ENCODE measurements at regions not wholly inside any gene's neighbourhood (a gene's known extent, or its start where the extent isn't known, plus 50 kb on each side); places are given as distances from the start of the nearest gene placed in this dataset.

DNA sequence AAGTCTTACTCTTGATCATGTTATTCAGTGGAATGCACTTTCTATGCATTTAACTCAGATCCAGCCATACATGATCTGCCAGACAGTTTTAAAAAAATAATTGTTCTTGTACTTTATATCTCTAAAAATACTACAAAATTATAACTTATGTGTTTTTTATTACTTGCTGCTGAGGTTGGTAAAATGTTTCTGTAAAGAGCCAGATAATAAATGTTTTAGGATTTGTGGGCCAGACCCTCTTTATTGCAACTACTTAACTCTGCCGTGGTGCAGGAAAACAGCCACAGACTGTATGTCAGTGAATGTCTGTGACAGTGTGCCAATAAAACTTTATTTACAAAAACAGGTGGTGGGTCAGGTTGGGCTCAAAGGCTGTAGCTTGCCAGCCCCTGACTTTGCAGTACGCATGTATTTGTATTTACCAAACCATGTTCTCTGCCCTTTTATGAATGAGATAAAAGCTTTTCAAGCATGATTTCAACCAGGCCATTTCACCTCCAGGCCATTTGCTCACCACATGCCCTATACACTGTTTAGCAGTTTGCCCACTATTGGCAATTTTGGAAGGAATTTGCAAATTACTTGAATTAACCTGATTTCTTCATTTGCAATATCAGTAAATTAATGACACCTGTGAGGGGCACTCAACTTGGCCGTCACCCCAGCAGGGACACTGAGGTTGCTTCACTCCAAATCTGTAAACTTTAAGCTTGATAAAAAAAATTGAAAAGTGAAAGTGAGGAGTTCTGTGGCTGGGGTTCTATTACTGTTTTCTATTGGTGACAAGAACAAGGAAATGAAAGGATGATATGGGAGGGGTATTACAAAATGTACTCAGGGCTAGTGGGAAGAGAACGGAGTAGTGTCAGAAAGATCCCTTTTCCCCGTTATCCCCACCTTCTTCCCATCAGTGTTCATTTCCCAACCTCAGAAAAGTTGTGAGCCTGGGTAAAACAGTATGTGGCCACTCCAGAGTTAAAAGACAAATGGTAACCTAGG, 133.4 kb downstream of the CEBPB start:
- TF ChIP-seq, protein P1, sequence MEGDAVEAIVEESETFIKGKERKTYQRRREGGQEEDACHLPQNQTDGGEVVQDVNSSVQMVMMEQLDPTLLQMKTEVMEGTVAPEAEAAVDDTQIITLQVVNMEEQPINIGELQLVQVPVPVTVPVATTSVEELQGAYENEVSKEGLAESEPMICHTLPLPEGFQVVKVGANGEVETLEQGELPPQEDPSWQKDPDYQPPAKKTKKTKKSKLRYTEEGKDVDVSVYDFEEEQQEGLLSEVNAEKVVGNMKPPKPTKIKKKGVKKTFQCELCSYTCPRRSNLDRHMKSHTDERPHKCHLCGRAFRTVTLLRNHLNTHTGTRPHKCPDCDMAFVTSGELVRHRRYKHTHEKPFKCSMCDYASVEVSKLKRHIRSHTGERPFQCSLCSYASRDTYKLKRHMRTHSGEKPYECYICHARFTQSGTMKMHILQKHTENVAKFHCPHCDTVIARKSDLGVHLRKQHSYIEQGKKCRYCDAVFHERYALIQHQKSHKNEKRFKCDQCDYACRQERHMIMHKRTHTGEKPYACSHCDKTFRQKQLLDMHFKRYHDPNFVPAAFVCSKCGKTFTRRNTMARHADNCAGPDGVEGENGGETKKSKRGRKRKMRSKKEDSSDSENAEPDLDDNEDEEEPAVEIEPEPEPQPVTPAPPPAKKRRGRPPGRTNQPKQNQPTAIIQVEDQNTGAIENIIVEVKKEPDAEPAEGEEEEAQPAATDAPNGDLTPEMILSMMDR (conservative IDR thresholded peaks at IDR 0.05; ENCODE audit: low read depth, low read length) = no peak
- H3K4me3 ChIP-seq (ENCODE audit: low read depth, low read length) = no peak overlapping the region
- DNase-seq (ENCODE audit: low read depth) = no peak

DNA sequence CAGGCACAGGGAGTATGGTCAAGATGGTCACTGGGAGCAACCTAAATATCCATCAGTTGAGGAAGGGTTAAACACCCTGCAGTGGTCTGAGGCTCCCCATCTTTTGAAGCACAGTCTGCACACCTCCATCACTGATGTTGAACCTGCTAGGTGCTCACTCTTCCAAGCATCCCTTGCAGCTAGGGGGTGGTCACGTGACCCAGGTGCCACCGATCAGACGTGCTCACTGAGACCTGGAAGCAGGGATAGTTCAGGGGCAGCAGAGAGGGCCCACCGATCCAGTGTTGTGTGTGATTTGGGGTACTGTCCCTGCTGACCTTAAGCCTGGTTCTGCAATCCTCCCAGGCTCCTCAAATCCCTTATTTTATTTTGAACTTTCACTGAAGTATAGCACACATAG, 134.6 kb downstream of the CEBPB start:
- H3K4me3 ChIP-seq (ENCODE audit: low read depth, low read length) = no peak overlapping the region
- no peak for DNase-seq (ENCODE audit: low read depth)
- TF ChIP-seq, protein P1 (conservative IDR thresholded peaks at IDR 0.05; ENCODE audit: low read depth, low read length) = no peak

DNA sequence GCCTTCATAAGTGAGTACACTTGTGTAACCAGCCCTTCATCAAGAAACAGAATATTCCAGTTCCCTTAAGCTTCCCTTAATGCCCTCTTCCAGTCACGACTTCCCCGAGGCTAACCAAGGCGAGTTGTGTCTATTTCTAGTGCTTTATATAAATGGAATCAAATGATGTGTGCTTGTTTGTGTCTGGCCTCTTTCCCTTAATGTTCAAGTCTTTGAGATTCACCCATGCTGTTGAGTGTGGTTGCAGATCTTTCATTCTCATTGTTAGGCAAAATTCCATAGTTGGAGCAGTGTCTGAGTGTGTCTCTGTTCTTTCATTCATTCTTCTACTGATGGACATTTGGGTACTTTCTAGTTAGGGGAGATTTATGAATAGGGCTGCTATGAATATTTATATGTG, 135.0 kb downstream of the CEBPB start:
- H3K4me3 ChIP-seq (ENCODE audit: low read depth, low read length) = no peak overlapping the region
- DNase-seq (ENCODE audit: low read depth) = no peak
- TF ChIP-seq, protein P1 (conservative IDR thresholded peaks at IDR 0.05; ENCODE audit: low read depth, low read length) = no peak

DNA sequence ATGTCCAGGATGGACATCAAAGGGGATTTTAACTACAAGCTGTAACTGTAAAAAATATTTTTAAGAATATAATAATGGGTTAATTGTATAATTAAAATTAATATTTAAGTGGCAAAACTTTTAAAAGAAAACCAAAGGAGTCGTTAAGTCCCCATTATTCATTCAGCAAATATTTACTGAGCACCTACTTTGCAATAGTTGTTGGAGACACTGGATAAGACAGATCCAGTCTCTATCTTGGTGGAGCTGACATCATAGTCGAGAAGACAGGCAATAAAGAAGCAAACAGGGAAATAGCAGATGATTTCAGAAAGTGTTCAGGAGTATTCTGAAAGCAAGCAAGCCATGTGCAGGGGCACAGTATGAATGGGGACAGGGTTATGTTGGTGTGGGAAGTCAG, 137.0 kb downstream of the CEBPB start:
- no peak for DNase-seq (ENCODE audit: low read depth)
- TF ChIP-seq, protein P1 (conservative IDR thresholded peaks at IDR 0.05; ENCODE audit: low read depth, low read length) = no peak
- H3K4me3 ChIP-seq (ENCODE audit: low read depth, low read length) = no peak overlapping the region

DNA sequence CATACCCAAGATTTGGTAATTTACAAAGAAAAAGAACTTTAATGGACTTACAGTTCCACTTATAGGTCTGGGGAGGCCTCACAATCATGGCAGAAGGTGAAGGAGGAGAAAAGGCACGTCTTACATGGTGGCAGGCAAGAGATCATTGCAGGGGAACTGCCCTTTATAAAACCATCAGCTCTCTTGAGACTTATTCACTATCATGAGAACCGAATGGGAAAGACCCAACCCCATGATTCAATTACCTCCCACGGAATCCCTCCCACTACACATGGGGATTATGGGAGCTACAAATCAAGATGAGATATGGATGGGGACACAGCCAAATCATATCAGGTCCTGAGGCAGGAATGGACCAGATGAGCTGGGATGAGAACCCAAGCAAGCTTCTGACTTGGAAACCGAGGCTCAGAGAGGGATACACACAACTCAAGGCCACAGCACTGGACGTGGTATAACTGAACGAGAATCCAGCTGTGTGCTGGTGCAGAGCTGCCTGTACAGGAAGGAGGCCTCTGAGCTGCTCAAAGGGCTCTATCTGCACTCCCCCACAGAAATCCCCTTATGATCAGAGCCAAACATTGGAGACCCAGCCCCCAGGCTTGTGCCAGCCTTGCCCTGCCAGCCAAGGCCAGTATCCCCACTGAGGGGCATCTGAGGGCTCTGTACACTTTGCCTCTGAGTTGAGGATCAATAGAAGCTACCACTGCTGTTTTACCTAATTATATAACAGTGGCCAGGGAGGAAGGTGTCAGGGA, 137.8 kb downstream of the CEBPB start:
- DNase-seq (ENCODE audit: low read depth) = no peak
- H3K4me3 ChIP-seq (ENCODE audit: low read depth, low read length) = no peak overlapping the region
- TF ChIP-seq, protein P1 (conservative IDR thresholded peaks at IDR 0.05; ENCODE audit: low read depth, low read length) = no peak

DNA sequence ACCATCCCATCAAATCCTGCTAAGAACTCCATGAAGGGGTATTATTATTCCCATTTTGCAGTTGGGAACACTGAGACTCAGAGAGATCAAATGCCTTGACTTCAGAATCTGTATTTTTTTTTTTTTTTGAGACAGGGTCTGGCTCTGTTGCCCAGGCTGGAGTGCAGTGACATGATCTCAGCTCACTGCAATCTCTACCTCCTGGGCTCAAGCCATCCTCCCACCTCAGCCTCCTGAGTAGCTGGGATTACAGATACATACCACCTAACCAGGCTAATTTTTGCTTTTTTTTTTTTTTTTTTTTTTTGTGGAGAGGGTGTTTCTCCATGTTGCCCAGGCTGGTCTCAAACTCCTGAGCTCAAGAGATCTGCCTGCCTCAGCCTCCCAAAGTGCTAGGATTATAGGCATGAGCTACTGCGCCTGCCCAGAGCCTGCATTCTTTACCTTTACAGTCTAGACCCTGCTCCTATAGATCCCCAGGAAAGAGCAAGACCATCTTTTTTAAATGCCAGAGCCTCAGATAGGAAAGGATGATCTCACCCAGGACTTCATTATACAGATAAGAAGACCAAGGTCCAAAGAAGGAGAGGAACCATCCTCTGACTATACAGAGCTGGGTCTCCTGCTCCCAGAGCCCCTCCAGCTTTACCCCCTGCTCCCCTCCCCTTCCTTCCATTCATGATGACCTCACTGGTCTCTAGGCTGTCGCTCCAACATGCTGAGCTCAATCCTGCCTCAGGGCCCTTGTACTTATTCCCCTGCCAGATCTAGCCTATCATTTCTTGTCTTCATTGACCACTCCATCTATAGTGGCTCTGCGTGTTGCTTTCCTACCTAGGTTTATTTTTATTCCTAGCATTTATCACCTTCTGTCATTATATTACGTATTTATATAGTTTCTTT, 138.6 kb downstream of the CEBPB start:
- no peak for DNase-seq (ENCODE audit: low read depth)
- TF ChIP-seq, protein P1 (conservative IDR thresholded peaks at IDR 0.05; ENCODE audit: low read depth, low read length) = no peak
- no peak overlapping the region for H3K4me3 ChIP-seq (ENCODE audit: low read depth, low read length)
